ENCODE measurements at regions not wholly inside any gene's neighbourhood (a gene's known extent, or its start where the extent isn't known, plus 50 kb on each side); places are given as distances from the start of the nearest gene placed in this dataset.

DNA sequence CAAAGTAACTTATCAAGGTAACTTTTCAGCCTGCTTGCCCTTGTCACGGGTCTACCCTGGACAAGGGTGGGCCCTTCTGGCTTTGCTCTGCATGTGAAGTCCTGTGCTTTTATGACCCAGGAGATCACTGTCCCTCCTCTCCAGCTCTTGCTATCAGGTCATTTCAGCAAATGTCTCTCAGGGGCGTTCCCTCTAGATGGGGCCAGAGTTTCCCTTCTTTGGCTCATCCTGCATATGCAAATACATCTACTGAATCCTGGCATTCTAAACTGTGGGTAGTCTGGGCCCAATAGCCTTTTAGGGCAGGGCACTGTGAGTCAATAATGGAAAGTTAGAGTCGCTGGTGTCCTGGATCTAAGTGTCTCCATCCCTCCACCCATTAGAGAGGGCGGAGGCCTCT, 366.9 kb upstream of the USP24 start:
- BruUV-seq (replicated peaks) = no TSS peak
- Mint-ChIP-seq H3K4me3 (ENCODE audit: low read depth, unreplicated experiment) (no peak overlapping the region), H3K9me3 (ENCODE audit: low read depth, unreplicated experiment) (peaks cover 2% of the 10 kb centered on the region), H3K36me3 (ENCODE audit: insufficient read depth, unreplicated experiment) (no peaks in the 10 kb centered on the region), H3K27ac (ENCODE audit: unreplicated experiment) (no peak overlapping the region), H3K27me3 (ENCODE audit: unreplicated experiment) (no peaks in the 10 kb centered on the region), H3K4me1 (ENCODE audit: low read depth, unreplicated experiment) (peaks cover 7% of the 10 kb centered on the region)
- intact Hi-C loops (cut with micrococcal nuclease; ENCODE audit: unreplicated experiment) = no loop called here
- TF ChIP-seq, protein P1, sequence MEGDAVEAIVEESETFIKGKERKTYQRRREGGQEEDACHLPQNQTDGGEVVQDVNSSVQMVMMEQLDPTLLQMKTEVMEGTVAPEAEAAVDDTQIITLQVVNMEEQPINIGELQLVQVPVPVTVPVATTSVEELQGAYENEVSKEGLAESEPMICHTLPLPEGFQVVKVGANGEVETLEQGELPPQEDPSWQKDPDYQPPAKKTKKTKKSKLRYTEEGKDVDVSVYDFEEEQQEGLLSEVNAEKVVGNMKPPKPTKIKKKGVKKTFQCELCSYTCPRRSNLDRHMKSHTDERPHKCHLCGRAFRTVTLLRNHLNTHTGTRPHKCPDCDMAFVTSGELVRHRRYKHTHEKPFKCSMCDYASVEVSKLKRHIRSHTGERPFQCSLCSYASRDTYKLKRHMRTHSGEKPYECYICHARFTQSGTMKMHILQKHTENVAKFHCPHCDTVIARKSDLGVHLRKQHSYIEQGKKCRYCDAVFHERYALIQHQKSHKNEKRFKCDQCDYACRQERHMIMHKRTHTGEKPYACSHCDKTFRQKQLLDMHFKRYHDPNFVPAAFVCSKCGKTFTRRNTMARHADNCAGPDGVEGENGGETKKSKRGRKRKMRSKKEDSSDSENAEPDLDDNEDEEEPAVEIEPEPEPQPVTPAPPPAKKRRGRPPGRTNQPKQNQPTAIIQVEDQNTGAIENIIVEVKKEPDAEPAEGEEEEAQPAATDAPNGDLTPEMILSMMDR (IDR thresholded peaks at IDR 0.05; ENCODE audit: unreplicated experiment) = no peak
- no peak for DNase-seq
- CTCF ChIA-PET = no interaction called here

DNA sequence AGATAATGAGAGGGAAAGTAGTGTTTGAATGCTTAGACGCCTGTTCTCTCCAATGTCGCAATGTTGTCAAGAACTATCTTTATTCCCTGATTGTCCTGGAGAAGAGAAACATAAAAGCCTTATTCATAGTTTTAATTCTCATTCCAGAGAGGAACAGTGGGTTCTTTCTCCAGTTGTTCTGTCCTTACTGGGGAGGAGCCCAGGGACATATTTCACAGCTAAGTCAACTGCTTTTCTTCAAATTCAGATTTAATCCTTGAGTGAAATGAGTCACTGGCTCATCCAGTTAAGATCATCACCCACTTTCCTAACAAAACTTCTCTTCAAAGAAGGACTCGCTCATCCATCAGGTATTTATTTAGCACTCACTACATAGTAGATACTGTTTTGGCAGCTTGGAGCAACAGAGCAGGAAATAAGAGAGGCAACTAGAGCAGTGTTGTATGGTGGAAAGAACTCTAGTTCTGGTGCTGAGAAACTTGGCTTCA, 365.7 kb upstream of the USP24 start:
- DNase-seq = no peak
- CTCF ChIA-PET = no interaction called here
- Mint-ChIP-seq H3K27ac (ENCODE audit: unreplicated experiment) (no peak overlapping the region), H3K4me1 (ENCODE audit: low read depth, unreplicated experiment) (peaks cover 7% of the 10 kb centered on the region), H3K9me3 (ENCODE audit: low read depth, unreplicated experiment) (no peaks in the 10 kb centered on the region), H3K36me3 (ENCODE audit: insufficient read depth, unreplicated experiment) (no peaks in the 10 kb centered on the region), H3K27me3 (ENCODE audit: unreplicated experiment) (no peaks in the 10 kb centered on the region), H3K4me3 (ENCODE audit: low read depth, unreplicated experiment) (no peak overlapping the region)
- no TSS peak for BruUV-seq (replicated peaks)
- intact Hi-C loops (cut with micrococcal nuclease; ENCODE audit: unreplicated experiment) = no loop called here
- TF ChIP-seq, protein P1 (IDR thresholded peaks at IDR 0.05; ENCODE audit: unreplicated experiment) = no peak

DNA sequence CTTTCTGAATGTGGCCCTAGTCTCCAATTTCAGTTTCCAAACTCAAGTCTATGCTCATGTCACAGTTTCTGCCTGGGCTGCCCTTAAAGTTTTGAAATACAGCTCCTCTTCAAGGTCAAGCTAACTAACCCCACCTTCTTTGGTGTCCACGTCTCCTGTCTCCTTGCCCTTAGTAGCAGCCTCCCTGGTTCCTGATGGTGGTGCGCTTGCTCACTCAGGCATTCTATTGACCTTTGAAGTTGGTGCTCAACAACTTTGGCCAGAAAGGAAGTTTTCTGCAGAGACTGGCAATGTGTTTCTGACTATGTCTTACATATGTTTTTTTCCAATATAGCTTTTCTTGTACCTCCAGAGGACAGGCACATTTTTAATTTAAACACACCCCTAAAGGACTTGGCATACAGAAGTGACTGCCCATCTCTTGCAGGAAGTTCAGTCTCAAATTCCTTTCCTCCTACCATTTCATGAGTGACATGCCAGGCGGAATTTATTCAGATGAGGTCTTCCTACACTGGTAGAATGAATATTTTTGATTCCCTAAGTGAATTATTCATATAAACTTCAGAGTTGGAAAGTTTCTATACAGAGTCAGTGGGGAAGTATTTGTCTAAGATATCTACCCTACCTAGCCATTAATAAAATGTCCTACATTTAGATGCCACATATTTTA, 364.3 kb upstream of the USP24 start:
- Mint-ChIP-seq H3K4me1 (ENCODE audit: low read depth, unreplicated experiment) (no peaks in the 10 kb centered on the region), H3K9me3 (ENCODE audit: low read depth, unreplicated experiment) (no peaks in the 10 kb centered on the region), H3K27me3 (ENCODE audit: unreplicated experiment) (no peaks in the 10 kb centered on the region), H3K4me3 (ENCODE audit: low read depth, unreplicated experiment) (no peak overlapping the region), H3K36me3 (ENCODE audit: insufficient read depth, unreplicated experiment) (no peaks in the 10 kb centered on the region), H3K27ac (ENCODE audit: unreplicated experiment) (no peak overlapping the region)
- BruUV-seq (replicated peaks) = no TSS peak
- no peak for DNase-seq
- intact Hi-C loops (cut with micrococcal nuclease; ENCODE audit: unreplicated experiment) = no loop called here
- CTCF ChIA-PET = no interaction called here
- TF ChIP-seq, protein P1 (IDR thresholded peaks at IDR 0.05; ENCODE audit: unreplicated experiment) = no peak

DNA sequence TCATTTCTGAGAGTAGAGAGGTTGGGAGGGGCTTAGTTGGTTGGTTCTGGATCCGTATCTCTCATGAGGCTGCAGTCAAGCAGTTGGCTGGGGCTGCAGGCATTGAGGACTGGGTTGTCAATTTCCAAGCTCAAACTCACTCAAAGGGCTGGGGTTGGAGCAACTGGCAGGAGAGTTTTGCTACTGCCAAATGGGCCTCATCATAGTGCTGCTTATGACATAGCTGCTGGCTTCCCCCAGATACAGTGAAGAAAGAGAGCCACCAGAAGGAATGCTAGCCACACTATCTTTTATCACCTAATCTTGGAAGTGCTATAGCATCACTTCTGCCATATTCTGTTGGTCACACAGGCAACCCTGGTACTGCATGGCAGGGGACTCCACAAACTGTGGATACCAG, 363.5 kb upstream of the USP24 start:
- DNase-seq = no peak
- H3K36me3 Mint-ChIP-seq (ENCODE audit: insufficient read depth, unreplicated experiment) = no peaks in the 10 kb centered on the region
- BruUV-seq (replicated peaks) = no TSS peak
- H3K4me1 Mint-ChIP-seq (ENCODE audit: low read depth, unreplicated experiment) = no peaks in the 10 kb centered on the region
- no peaks in the 10 kb centered on the region for H3K9me3 Mint-ChIP-seq (ENCODE audit: low read depth, unreplicated experiment)
- no peak overlapping the region for H3K4me3 Mint-ChIP-seq (ENCODE audit: low read depth, unreplicated experiment)
- intact Hi-C loops (cut with micrococcal nuclease; ENCODE audit: unreplicated experiment) = no loop called here
- H3K27ac Mint-ChIP-seq (ENCODE audit: unreplicated experiment) = no peak overlapping the region
- TF ChIP-seq, protein P1 (IDR thresholded peaks at IDR 0.05; ENCODE audit: unreplicated experiment) = no peak
- no peaks in the 10 kb centered on the region for H3K27me3 Mint-ChIP-seq (ENCODE audit: unreplicated experiment)
- CTCF ChIA-PET = no interaction called here

All from Calu3 (cell line).